SH-SY5Y (cell line): ENCODE measurements at regions not wholly inside any gene's neighbourhood (a gene's known extent, or its start where the extent isn't known, plus 50 kb on each side); places are given as distances from the start of the nearest gene placed in this dataset.

Source experiments
- GATA2 ChIP-seq: IDR thresholded peaks from 2 replicates; pipeline ENCODE4 v1.6.1; 2011; ENCODE audit warnings: mild to moderate bottlenecking, low read depth, low read length
- GATA3 ChIP-seq: IDR thresholded peaks from 2 replicates; pipeline ENCODE4 v1.6.1; 2011; ENCODE audit warnings: low read depth, mild to moderate bottlenecking, low read length, moderate library complexity

GRCh38 chr6:63492476-63492875 lies 79.8 kb upstream of the LOC128125822 start:
- TF ChIP-seq GATA2, result no peak

- TF ChIP-seq GATA3 (no peak), GATA2 (no peak)
Measured at GRCh38 chr6:63493557-63493956, 78.7 kb upstream of the LOC128125822 start.

DNA sequence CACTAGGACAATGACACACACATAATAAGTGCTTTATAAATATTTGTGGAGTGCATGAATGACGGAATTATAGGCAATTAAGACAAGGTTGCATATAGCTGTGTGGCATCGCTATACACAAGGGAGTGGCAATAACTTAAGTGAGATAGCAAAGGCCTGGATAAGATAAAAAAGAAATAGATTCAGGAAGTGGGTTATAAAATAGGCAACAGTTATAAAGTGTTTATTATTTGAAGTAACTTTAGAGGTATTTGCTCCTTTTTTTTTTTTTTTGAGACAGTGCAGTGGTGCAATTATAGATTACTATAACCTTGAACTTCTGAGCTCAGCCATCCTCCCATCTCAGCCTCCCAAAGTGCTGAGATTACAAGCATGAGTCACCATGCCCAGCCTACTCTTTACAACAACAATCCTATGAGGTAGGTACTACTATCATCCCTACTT lies 75.9 kb upstream of the LOC128125822 start:
- TF ChIP-seq GATA3 (no peak), GATA2 (no peak)

DNA sequence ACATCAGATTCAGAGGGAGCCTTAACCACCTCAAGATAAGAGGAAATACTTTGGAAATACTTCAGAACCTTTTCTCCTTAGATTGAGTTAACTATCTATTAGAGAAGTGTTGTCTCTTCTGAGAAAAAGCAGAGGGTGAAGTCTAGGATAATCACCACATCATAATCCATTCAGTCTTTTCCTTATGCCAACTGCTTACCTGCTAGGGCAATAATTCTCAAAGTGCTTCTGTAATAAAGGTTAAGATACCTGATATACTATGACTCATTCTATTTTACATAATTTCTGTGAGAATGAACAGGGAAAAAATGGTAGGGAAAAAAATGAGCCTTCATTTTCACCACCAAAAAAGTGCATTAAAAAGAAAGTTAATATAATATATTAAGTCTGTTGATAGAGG lies 70.1 kb upstream of the LOC128125822 start:
- TF ChIP-seq GATA3 (no peak), GATA2 (no peak)

DNA sequence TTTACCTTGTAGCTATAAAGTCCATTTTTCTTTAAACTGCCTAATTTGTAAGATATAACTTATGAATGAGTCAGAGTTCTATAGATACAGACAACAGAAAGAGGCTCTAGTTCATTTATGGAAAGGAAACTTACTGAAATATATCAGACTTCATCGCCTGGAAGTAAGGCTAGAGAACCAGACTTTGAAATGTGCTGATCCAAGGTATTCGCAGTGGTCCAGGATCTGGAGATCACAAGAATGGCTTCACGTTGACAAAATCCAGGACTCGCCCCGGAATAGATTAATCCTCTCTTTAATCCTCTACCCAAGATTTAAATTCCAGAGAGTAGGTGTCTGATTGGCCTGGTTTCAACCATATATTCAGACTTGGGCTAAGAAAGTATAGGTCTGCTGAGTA lies 69.1 kb upstream of the LOC128125822 start:
- no peak for TF ChIP-seq GATA3
- TF ChIP-seq GATA2, result no peak

DNA sequence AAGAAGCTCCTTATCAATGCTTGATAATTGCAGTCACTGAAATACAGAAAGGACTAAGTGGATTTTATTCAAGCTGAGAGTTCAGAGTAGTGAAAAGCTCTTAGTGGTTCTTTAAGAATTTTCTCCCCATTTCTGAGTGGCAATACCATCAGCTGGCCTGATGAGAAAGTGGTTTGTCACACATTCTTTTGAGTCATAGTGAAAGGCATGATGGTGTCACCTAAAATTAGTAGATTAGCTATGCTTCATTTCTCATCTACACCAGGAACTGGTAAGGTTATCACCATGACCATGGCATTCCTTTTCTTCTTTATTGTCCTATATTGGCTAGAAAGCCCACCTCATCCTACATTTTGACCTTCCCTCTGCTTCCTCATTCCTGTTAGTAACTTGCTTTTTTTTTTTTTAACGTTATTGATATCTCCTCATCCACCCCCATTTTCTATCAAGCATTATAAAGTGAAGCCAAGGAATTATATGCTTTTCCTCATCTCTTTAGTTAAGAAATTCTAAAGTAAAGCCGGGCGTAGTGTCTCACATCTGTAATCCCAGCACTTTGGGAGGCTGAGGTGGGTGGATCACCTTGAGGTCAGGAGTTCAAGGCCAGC lies 67.4 kb upstream of the LOC128125822 start:
- TF ChIP-seq GATA3, result no peak
- no peak for TF ChIP-seq GATA2

GRCh38 chr6:63507096-63507495 lies 65.2 kb upstream of the LOC128125822 start:
- no peak for TF ChIP-seq GATA2
- TF ChIP-seq GATA3, result no peak

DNA sequence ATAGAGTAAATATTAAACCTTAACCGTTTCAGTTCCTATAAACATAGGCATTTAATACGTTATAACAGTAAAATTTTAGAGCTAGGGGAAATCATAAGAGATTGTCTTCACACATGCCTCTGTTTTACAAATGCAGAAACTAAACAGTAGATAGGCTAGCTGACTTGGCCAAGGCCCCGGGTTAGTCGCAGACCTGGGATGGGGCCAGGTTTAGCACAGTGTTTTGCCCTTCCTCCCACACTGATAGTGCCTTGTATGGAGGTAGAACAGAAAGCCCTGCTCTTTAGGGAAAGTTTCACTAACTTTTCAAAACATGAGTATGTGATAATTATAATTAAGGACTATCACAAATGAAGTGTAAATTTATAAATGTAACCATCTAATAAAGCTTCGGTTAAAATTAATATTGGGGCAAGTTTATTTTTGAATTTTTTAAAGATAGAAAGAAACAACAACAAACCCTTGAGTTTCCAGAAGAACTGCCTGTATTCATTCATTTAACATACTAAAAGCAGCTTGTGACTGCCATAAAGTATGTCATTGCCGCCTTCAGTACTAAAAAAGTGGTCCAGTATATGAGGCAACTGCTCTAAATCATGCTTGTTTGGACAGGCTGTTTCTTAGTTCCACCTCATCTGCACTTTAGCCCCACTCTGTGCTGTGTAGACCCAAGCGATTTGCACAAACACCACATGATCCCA lies 62.5 kb upstream of the LOC128125822 start:
- TF ChIP-seq GATA3 (no peak), GATA2 (no peak)

GRCh38 chr6:63510353-63510686 lies 62.0 kb upstream of the LOC128125822 start:
- TF ChIP-seq GATA2 (no peak), GATA3 (no peak)

- TF ChIP-seq GATA2, result no peak
- no peak for TF ChIP-seq GATA3
Measured at GRCh38 chr6:63510849-63511248, 61.4 kb upstream of the LOC128125822 start.

GRCh38 chr6:63514488-63515173 lies 57.6 kb upstream of the LOC128125822 start:
- no peak for TF ChIP-seq GATA2
- TF ChIP-seq GATA3, result no peak

DNA sequence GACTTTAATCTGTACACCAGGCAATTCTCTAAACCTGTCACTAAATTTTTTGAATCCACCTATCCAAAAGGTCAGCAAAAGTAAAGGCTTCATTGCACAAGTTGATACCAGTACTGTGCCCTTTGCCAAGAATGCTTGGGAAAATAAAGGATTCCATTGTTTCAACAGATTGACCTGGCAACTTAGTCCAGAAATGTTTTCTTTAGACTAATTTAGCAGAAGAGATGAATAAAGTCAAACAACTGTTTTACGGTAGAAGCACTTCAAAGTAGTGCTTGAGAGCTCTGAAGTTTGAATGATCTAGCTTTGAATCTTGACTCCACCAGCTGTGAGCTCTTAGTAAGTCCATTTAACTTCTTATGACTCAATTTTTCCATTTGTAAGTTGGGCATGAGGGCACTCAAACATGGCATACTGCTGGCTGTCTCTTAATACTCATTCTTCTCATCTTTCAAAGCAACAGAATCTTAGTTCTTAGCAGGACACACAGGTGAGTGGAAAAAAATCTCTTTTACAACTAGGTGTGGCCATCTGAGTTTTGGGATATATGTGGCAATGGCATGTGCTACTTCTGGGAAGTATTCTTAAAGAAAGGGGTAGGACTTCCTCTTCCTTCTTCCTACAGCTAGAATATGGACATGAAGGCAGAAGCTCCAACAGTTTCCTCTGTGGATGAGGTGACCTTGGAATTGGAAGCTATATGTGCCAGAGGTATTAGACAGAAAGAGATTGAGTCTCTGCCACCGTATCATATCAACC lies 55.9 kb upstream of the LOC128125822 start:
- TF ChIP-seq GATA2 (no peak), GATA3 (no peak)

GRCh38 chr6:63517221-63517620 lies 55.1 kb upstream of the LOC128125822 start:
- TF ChIP-seq GATA3 (no peak), GATA2 (no peak)

DNA sequence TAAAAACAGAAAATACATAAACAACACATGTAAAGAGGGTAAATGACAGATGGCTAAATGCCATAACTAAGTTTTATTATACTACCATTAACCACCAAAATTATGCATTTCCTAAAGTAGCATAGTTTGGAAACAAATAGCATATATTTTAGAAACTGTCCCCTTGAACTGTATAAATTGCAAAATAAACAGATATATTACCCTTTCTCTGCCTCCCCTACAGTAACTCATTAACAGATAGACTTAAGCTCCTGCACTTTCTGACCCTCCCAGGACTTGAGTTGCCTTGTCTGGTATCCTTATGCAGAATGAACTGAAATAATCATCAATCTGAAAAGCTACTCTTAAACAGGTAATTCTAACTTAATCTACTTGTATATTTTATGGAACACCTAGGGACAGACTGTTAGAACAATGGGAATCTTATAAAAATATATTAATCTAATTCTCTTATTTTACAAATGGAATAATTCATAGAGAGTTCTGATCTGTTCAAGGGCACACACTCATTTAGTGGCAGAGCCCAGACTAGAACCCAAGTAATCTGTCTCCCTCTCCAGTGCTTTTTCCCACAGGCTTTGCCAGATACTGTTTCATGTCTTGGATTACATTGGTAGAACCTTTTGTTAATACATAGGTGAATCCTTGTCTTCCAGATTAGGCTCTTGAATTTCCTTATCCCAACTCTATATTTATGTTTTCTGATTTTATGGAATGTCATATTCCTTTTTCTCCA lies 50.6 kb upstream of the LOC128125822 start:
- no peak for TF ChIP-seq GATA2
- TF ChIP-seq GATA3, result no peak
